Stomach (tissue), 4 donors: ENCODE measurements at regions not wholly inside any gene's neighbourhood (a gene's known extent, or its start where the extent isn't known, plus 50 kb on each side); places are given as distances from the start of the nearest gene placed in this dataset.

ENCODE experiments used
- CTCF ChIP-seq, 7 experiments: fragments of 450-650 bp in 4 of 7; fragments of 200-600 bp in 3 of 7; sonication (generic) in 3 of 7; IDR thresholded peaks; one replicate each; pipeline ENCODE4 v1.5.1; 2016 to 2019; ENCODE audit warnings: antibody characterized with exemption in 7 of 7, control low read depth in 2 of 7, mild to moderate bottlenecking in 1 of 7
- POLR2A ChIP-seq, 4 donors: fragments of 450-650 bp; IDR thresholded peaks; one replicate each; pipeline ENCODE4 v1.6.1; 2016; ENCODE audit warnings: antibody characterized with exemption in 4 of 4, control low read depth in 2 of 4, mild to moderate bottlenecking in 1 of 4, moderate library complexity in 1 of 4
- POLR2AphosphoS5 ChIP-seq, 3 donors: sonication (generic); formaldehyde crosslinking; IDR thresholded peaks; one replicate each; pipeline ENCODE4 v1.6.1; 2016; ENCODE audit warnings: antibody characterized with exemption in 3 of 3

- TF ChIP-seq CTCF (IDR thresholded peaks at IDR 0.05), result no peak
- TF ChIP-seq POLR2AphosphoS5 (IDR thresholded peaks at IDR 0.05), result no peak
- TF ChIP-seq POLR2A (IDR thresholded peaks at IDR 0.05), result no peak
Observed at GRCh38 chr2:502831-503230, 174.4 kb downstream of the TMEM18 start.
